ENCODE measurements at regions not wholly inside any gene's neighbourhood (a gene's known extent, or its start where the extent isn't known, plus 50 kb on each side); places are given as distances from the start of the nearest gene placed in this dataset.

DNA sequence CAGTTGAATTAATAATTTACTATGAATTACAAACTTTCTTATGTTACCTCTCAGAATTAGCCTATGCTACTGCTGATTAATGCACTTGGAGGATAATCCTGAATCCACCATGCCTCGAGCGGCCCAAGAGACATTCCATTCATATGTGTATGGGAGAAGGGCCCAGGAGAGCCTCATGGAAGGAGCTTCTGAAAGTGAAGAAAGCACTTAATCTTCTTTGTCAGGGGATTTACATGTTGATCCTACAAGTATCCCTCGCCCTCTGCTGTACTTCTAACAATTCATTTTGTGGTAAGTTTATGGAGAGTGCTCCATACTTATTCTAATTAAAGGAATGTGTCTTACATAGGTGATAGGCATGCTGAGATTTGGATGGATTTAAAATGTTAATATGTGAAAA, 1189.1 kb upstream of the NXPH2 start:
- 74 to 83% methylated on average over 3 of the region's 3 CpGs for WGBS, 2 donors
- TF ChIP-seq, protein P1, sequence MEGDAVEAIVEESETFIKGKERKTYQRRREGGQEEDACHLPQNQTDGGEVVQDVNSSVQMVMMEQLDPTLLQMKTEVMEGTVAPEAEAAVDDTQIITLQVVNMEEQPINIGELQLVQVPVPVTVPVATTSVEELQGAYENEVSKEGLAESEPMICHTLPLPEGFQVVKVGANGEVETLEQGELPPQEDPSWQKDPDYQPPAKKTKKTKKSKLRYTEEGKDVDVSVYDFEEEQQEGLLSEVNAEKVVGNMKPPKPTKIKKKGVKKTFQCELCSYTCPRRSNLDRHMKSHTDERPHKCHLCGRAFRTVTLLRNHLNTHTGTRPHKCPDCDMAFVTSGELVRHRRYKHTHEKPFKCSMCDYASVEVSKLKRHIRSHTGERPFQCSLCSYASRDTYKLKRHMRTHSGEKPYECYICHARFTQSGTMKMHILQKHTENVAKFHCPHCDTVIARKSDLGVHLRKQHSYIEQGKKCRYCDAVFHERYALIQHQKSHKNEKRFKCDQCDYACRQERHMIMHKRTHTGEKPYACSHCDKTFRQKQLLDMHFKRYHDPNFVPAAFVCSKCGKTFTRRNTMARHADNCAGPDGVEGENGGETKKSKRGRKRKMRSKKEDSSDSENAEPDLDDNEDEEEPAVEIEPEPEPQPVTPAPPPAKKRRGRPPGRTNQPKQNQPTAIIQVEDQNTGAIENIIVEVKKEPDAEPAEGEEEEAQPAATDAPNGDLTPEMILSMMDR (IDR thresholded peaks at IDR 0.05; ENCODE audit: control extremely low read depth, extremely low read depth): no peak
- no peaks in the 10 kb centered on the region for H3K27me3 ChIP-seq (ENCODE audit: control insufficient read depth in 3 of 3, insufficient read depth in 3 of 3, low read length in 2 of 3)

DNA sequence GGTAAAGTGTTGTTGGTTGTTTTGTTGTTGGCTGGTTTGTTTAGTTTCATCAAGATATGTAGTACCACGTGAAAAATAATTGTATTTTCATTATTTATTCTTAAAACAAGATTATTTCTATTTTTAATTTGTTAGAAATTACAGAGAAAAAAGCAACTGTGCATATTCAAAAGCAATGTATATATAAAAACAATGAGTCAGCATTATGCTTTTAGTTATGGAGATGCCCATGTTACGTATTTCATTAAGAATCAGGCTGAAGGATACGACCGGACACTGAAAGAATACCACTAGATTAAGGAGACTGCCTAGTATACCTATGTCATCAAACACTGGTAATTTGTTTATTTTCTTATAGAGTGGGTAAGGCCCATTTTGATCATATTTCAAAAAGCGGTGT, 1188.4 kb upstream of the NXPH2 start:
- Histone ChIP-seq H3K4me1 (ENCODE audit: control insufficient read depth in 5 of 5, insufficient read depth in 5 of 5, low read length in 5 of 5) (no peaks in the 10 kb centered on the region), H3K36me3 (ENCODE audit: control insufficient read depth in 4 of 4, insufficient read depth in 4 of 4, low read length in 4 of 4) (no peaks in the 10 kb centered on the region), H3K27me3 (ENCODE audit: control insufficient read depth in 3 of 3, insufficient read depth in 3 of 3, low read length in 2 of 3) (no peaks in the 10 kb centered on the region), H3K27ac (ENCODE audit: low read depth in 1 of 2, low read length in 1 of 2) (no peak overlapping the region), H3K9me3 (ENCODE audit: control insufficient read depth in 4 of 4, insufficient read depth in 3 of 4, low read length in 3 of 4) (peaks cover 0 to 7% (median 0%) of the 10 kb centered on the region in 4 donors), H3K4me3 (no peak overlapping the region), H3K9ac (ENCODE audit: insufficient read depth in 1 of 2, low read length in 2 of 2) (no peak overlapping the region)
- 81 to 88% methylated on average over 5 of the region's 5 CpGs for WGBS, 2 donors
- no peak for DNase-seq
- ATAC-seq (ENCODE audit: insufficient read depth, low FRiP score): no peak
- TF ChIP-seq, protein P1 (IDR thresholded peaks at IDR 0.05; ENCODE audit: control extremely low read depth, extremely low read depth): no peak

More for the DNA sequence above, 1189.1 kb upstream of the NXPH2 start:
- DNase-seq (no peak), ATAC-seq (ENCODE audit: insufficient read depth, low FRiP score) (no peak)
- no peak overlapping the region for H3K4me3 ChIP-seq
- H3K4me1 ChIP-seq (ENCODE audit: control insufficient read depth in 5 of 5, insufficient read depth in 5 of 5, low read length in 5 of 5): no peaks in the 10 kb centered on the region
- no peak overlapping the region for H3K27ac ChIP-seq (ENCODE audit: low read depth in 1 of 2, low read length in 1 of 2)
- no peaks in the 10 kb centered on the region for H3K36me3 ChIP-seq (ENCODE audit: control insufficient read depth in 4 of 4, insufficient read depth in 4 of 4, low read length in 4 of 4)
- peaks cover 0 to 7% (median 0%) of the 10 kb centered on the region in 4 donors for H3K9me3 ChIP-seq (ENCODE audit: control insufficient read depth in 4 of 4, insufficient read depth in 3 of 4, low read length in 3 of 4)
- H3K9ac ChIP-seq (ENCODE audit: insufficient read depth in 1 of 2, low read length in 2 of 2): no peak overlapping the region

GRCh38 chr2:139967665-139968064, 1187.5 kb upstream of the NXPH2 start:
- Histone ChIP-seq H3K9me3 (ENCODE audit: control insufficient read depth in 4 of 4, insufficient read depth in 3 of 4, low read length in 3 of 4) (peaks cover 0 to 7% (median 0%) of the 10 kb centered on the region in 4 donors), H3K27ac (ENCODE audit: low read depth in 1 of 2, low read length in 1 of 2) (no peak overlapping the region), H3K36me3 (ENCODE audit: control insufficient read depth in 4 of 4, insufficient read depth in 4 of 4, low read length in 4 of 4) (no peaks in the 10 kb centered on the region), H3K9ac (ENCODE audit: insufficient read depth in 1 of 2, low read length in 2 of 2) (no peak overlapping the region), H3K4me1 (ENCODE audit: control insufficient read depth in 5 of 5, insufficient read depth in 5 of 5, low read length in 5 of 5) (no peaks in the 10 kb centered on the region), H3K4me3 (no peak overlapping the region), H3K27me3 (ENCODE audit: control insufficient read depth in 3 of 3, insufficient read depth in 3 of 3, low read length in 2 of 3) (no peaks in the 10 kb centered on the region)
- DNase-seq: no peak
- TF ChIP-seq, protein P1 (IDR thresholded peaks at IDR 0.05; ENCODE audit: control extremely low read depth, extremely low read depth): no peak
- no peak for ATAC-seq (ENCODE audit: insufficient read depth, low FRiP score)
- WGBS, 2 donors: 65 to 71% methylated on average over 1 of the region's 1 CpG

Measured in lung (tissue), 11 donors.